Transverse colon (tissue), 4 donors: ENCODE measurements at regions not wholly inside any gene's neighbourhood (a gene's known extent, or its start where the extent isn't known, plus 50 kb on each side); places are given as distances from the start of the nearest gene placed in this dataset.

Experiments
- POLR2A ChIP-seq: fragments of 450-650 bp; IDR thresholded peaks from one replicate; pipeline ENCODE4 v1.6.1; 2016; ENCODE audit warnings: antibody characterized with exemption, mild to moderate bottlenecking, moderate library complexity
- POLR2AphosphoS5 ChIP-seq, 3 donors: sonication (generic); formaldehyde crosslinking; IDR thresholded peaks; one replicate each; pipeline ENCODE4 v1.6.1; 2016; ENCODE audit warnings: antibody characterized with exemption in 3 of 3
- TF ChIP-seq, protein P1 (sequence below), 5 experiments: fragments of 200-600 bp in 3 of 5; fragments of 450-650 bp in 2 of 5; sonication (generic) in 3 of 5; IDR thresholded peaks; 1 replicate in 2 of 5; 2 replicates in 3 of 5; pipeline ENCODE4 v1.5.1; 2016 to 2017; ENCODE audit warnings: antibody characterized with exemption in 5 of 5, inconsistent platforms in 3 of 5, mild to moderate bottlenecking in 2 of 5, moderate library complexity in 1 of 5

DNA sequence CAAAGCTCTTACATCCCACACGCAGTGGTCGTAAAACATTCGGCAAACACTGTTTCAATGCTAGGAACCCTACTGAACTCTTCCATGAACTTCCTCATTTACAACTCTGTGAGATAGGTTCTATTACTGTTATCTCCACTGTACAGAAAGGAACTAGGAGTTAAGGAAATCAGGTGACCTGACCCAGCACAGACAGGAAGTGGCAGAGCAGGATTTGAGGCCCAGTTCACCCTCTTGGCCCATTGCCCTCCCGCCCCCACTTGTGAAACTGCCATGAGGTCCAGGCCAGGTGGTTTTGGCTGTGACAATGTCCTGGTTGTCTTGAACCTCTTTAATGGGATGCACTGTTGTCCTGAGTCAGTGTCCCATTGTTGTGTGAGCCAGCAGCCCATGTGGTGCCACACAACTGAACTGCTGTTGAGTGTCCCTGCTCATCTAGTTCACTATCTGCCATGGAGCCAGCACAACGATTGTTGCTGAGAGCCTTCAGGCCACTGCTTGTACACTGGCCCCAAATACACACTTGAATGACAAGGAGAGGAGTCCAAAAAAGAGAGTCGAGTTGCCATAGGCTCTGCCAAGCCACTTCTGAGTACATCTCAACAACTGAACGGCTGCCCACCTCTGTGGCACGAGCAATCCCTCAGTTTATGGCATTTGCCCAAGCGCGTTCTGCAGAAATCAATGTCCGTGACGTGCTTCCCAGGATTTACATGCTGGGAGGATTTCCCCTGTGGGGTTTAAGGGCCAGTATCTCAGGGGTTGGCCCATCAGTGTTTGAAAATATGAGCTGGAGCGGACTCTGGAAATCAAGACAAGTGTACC lies 484.6 kb downstream of the TSHZ3 start:
- TF ChIP-seq, protein P1, sequence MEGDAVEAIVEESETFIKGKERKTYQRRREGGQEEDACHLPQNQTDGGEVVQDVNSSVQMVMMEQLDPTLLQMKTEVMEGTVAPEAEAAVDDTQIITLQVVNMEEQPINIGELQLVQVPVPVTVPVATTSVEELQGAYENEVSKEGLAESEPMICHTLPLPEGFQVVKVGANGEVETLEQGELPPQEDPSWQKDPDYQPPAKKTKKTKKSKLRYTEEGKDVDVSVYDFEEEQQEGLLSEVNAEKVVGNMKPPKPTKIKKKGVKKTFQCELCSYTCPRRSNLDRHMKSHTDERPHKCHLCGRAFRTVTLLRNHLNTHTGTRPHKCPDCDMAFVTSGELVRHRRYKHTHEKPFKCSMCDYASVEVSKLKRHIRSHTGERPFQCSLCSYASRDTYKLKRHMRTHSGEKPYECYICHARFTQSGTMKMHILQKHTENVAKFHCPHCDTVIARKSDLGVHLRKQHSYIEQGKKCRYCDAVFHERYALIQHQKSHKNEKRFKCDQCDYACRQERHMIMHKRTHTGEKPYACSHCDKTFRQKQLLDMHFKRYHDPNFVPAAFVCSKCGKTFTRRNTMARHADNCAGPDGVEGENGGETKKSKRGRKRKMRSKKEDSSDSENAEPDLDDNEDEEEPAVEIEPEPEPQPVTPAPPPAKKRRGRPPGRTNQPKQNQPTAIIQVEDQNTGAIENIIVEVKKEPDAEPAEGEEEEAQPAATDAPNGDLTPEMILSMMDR (IDR thresholded peaks at IDR 0.05), result no peak
- TF ChIP-seq POLR2A (no peak), POLR2AphosphoS5 (IDR thresholded peaks at IDR 0.05) (no peak)
